Mucosa of descending colon (tissue), 3 donors: ENCODE measurements at regions not wholly inside any gene's neighbourhood (a gene's known extent, or its start where the extent isn't known, plus 50 kb on each side); places are given as distances from the start of the nearest gene placed in this dataset.

Source experiments
- ATAC-seq: fragments of 200-7000 bp; cut with Tn5 transposase; one replicate; pipeline ENCODE4 v1.9.1; 2020; ENCODE audit warnings: mild to moderate bottlenecking, moderate library complexity
- DNase-seq, 3 donors: peaks; one replicate each; pipeline ENCODE4 v3.0.0-alpha.2; 2020
- H3K36me3 ChIP-seq: fragments of 200-600 bp; one replicate; pipeline ENCODE4 v1.8.0; 2021; ENCODE audit warnings: low read depth, mild to moderate bottlenecking
- H3K4me1 ChIP-seq: fragments of 200-600 bp; one replicate; pipeline ENCODE4 v1.8.0; 2021; ENCODE audit warnings: low read depth, mild to moderate bottlenecking
- H3K4me3 ChIP-seq: fragments of 200-600 bp; one replicate; pipeline ENCODE4 v1.8.0; 2021; ENCODE audit warnings: mild to moderate bottlenecking
- H3K9me3 ChIP-seq: fragments of 200-600 bp; one replicate; pipeline ENCODE4 v1.8.0; 2021; ENCODE audit warnings: mild to moderate bottlenecking
- CTCF ChIP-seq: fragments of 200-600 bp; IDR thresholded peaks from one replicate; pipeline ENCODE4 v1.8.0; 2022; ENCODE audit warnings: antibody characterized with exemption, mild to moderate bottlenecking
- intact Hi-C, 2 donors: fragments of 100-400 bp; cut with DNase I in 1 of 2; cut with micrococcal nuclease in 1 of 2; formaldehyde crosslinking; loops; one replicate each; pipeline versions ENCODE4 v1.11.0 to v1.11.1; 2022; cut with DNase I, micrococcal nuclease
- donor health status: DM: no; HTN: no; CAD: no; lungs with moderate emphysema.
- donor health status: DM: no; HTN: no; CAD: no.
- donor health status: DM: no; HTN: yes; CAD: no.

- no peaks in the 10 kb centered on the region for H3K9me3 ChIP-seq
- H3K36me3 ChIP-seq, result no peaks in the 10 kb centered on the region
- no peak for ATAC-seq
- no peak for TF ChIP-seq CTCF
- DNase-seq, result no peak
- no peaks in the 10 kb centered on the region for H3K4me1 ChIP-seq
- intact Hi-C loops, result no loop called here
- H3K4me3 ChIP-seq, result no peak overlapping the region
Measured at GRCh38 chr2:54403512-54404238, 52.5 kb upstream of the SPTBN1 start.

- H3K36me3 ChIP-seq, result no peaks in the 10 kb centered on the region
- H3K4me3 ChIP-seq, result no peak overlapping the region
- DNase-seq (no peak), ATAC-seq (no peak)
- no peaks in the 10 kb centered on the region for H3K9me3 ChIP-seq
- intact Hi-C loops, result no loop called here
- no peaks in the 10 kb centered on the region for H3K4me1 ChIP-seq
- no peak for TF ChIP-seq CTCF
Measured at GRCh38 chr2:54404270-54404669, 51.9 kb upstream of the SPTBN1 start.

- no peak for ATAC-seq
- TF ChIP-seq CTCF, result no peak
- intact Hi-C loops, result no loop called here
- H3K4me3 ChIP-seq, result no peak overlapping the region
- H3K36me3 ChIP-seq, result no peaks in the 10 kb centered on the region
- no peak for DNase-seq
- no peaks in the 10 kb centered on the region for H3K4me1 ChIP-seq
- H3K9me3 ChIP-seq, result no peaks in the 10 kb centered on the region
Measured at GRCh38 chr2:54406031-54406430, 50.1 kb upstream of the SPTBN1 start.
